ENCODE measurements at regions not wholly inside any gene's neighbourhood (a gene's known extent, or its start where the extent isn't known, plus 50 kb on each side); places are given as distances from the start of the nearest gene placed in this dataset.

GRCh38 chr3:150309257-150309542, 98.9 kb upstream of the TSC22D2 start:
- TF ChIP-seq POLR2AphosphoS5 (IDR thresholded peaks at IDR 0.05; ENCODE audit: low read depth, low read length) (no peak), TAF1 (IDR thresholded peaks at IDR 0.05; ENCODE audit: borderline replicate concordance, insufficient read depth, low read length) (no peak), FOXP2 (optimal IDR thresholded peaks at IDR 0.05; ENCODE audit: borderline replicate concordance, extremely low read depth, extremely low read length, insufficient read depth) (no peak), SIN3A (IDR thresholded peaks at IDR 0.05; ENCODE audit: borderline replicate concordance, insufficient read depth, low read length) (no peak)
- TF ChIP-seq, protein P1, sequence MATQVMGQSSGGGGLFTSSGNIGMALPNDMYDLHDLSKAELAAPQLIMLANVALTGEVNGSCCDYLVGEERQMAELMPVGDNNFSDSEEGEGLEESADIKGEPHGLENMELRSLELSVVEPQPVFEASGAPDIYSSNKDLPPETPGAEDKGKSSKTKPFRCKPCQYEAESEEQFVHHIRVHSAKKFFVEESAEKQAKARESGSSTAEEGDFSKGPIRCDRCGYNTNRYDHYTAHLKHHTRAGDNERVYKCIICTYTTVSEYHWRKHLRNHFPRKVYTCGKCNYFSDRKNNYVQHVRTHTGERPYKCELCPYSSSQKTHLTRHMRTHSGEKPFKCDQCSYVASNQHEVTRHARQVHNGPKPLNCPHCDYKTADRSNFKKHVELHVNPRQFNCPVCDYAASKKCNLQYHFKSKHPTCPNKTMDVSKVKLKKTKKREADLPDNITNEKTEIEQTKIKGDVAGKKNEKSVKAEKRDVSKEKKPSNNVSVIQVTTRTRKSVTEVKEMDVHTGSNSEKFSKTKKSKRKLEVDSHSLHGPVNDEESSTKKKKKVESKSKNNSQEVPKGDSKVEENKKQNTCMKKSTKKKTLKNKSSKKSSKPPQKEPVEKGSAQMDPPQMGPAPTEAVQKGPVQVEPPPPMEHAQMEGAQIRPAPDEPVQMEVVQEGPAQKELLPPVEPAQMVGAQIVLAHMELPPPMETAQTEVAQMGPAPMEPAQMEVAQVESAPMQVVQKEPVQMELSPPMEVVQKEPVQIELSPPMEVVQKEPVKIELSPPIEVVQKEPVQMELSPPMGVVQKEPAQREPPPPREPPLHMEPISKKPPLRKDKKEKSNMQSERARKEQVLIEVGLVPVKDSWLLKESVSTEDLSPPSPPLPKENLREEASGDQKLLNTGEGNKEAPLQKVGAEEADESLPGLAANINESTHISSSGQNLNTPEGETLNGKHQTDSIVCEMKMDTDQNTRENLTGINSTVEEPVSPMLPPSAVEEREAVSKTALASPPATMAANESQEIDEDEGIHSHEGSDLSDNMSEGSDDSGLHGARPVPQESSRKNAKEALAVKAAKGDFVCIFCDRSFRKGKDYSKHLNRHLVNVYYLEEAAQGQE (IDR thresholded peaks at IDR 0.05; ENCODE audit: insufficient read depth in 1 of 2, low read depth in 2 of 2, low read length in 2 of 2) = no peak

DNA sequence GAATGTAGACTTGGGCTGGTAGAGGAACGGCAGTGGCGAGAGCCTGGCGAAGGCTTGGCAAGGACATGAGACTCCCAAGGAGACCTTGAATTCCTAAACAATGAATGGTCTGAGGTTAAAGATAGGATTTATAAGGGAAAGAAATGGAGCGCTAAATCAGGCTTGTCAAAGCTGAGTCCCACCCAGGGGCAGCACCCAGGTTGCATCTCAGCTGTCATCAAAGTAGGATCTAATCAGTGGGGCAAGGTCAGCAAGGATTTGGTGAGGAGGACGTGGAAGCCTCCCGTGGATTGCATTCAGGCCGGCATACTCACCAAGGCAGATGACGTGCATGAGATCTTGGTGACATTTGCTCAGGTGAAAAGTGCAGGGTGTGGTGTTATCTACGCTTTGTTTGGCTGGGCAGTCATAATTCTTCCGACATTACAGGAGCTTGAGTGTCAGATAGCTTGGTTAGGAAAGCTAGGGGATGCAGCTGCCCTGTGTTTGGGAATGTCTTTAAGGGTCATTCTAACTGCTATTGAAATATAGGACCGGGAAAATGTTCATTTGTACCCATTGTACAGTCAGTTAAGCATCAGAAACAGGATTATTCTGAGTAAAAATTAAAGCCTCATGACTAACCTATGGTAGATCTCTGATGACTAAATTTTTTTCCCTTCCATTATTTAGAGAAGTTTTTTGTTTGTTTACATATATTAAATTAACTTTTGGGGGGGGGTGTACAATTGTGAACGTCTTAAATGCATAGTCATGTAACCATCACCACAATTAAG, 99.4 kb upstream of the TSC22D2 start:
- TF ChIP-seq, protein P1 (IDR thresholded peaks at IDR 0.05; ENCODE audit: insufficient read depth in 1 of 2, low read depth in 2 of 2, low read length in 2 of 2) = no peak
- TF ChIP-seq FOXP2 (optimal IDR thresholded peaks at IDR 0.05; ENCODE audit: borderline replicate concordance, extremely low read depth, extremely low read length, insufficient read depth) (no peak), SIN3A (IDR thresholded peaks at IDR 0.05; ENCODE audit: borderline replicate concordance, insufficient read depth, low read length) (no peak), TAF1 (IDR thresholded peaks at IDR 0.05; ENCODE audit: borderline replicate concordance, insufficient read depth, low read length) (no peak), POLR2AphosphoS5 (IDR thresholded peaks at IDR 0.05; ENCODE audit: low read depth, low read length) (no peak)

DNA sequence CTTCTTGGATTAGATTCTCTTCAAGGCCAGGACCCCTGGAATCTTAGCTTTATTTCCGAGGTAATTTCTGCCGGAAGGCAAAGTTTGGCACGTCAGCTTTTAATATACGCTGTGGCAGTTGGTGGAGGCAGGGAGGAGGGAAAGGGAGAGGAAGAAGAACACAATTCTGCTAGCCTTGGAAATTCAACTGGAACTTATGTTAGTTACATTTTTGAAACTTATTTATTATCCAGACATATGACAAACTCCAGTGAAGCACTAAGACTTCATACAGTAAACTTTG, 100.1 kb upstream of the TSC22D2 start:
- TF ChIP-seq, protein P1 (IDR thresholded peaks at IDR 0.05; ENCODE audit: insufficient read depth in 1 of 2, low read depth in 2 of 2, low read length in 2 of 2) = no peak
- TF ChIP-seq FOXP2 (optimal IDR thresholded peaks at IDR 0.05; ENCODE audit: borderline replicate concordance, extremely low read depth, extremely low read length, insufficient read depth) (no peak), TAF1 (IDR thresholded peaks at IDR 0.05; ENCODE audit: borderline replicate concordance, insufficient read depth, low read length) (no peak), POLR2AphosphoS5 (IDR thresholded peaks at IDR 0.05; ENCODE audit: low read depth, low read length) (no peak)

- TF ChIP-seq, protein P1 (IDR thresholded peaks at IDR 0.05; ENCODE audit: insufficient read depth in 1 of 2, low read depth in 2 of 2, low read length in 2 of 2) = no peak
- TF ChIP-seq FOXP2 (optimal IDR thresholded peaks at IDR 0.05; ENCODE audit: borderline replicate concordance, extremely low read depth, extremely low read length, insufficient read depth) = no peak
- no peak for TF ChIP-seq POLR2AphosphoS5 (IDR thresholded peaks at IDR 0.05; ENCODE audit: low read depth, low read length)
- no peak for TF ChIP-seq SIN3A (IDR thresholded peaks at IDR 0.05; ENCODE audit: borderline replicate concordance, insufficient read depth, low read length)
- TF ChIP-seq TAF1 (IDR thresholded peaks at IDR 0.05; ENCODE audit: borderline replicate concordance, insufficient read depth, low read length) = no peak
These were observed 100.6 kb upstream of the TSC22D2 start for GRCh38 chr3:150307311-150308036.

All from PFSK-1 (cell line).